ENCODE measurements at regions not wholly inside any gene's neighbourhood (a gene's known extent, or its start where the extent isn't known, plus 50 kb on each side); places are given as distances from the start of the nearest gene placed in this dataset.

GRCh38 chr2:66014450-66014849 lies 420.5 kb upstream of the MEIS1 start:
- Mint-ChIP-seq H3K36me3 (ENCODE audit: low read depth) (no peaks in the 10 kb centered on the region), H3K27me3 (no peaks in the 10 kb centered on the region), H3K4me3 (no peak overlapping the region), H3K9me3 (no peaks in the 10 kb centered on the region), H3K27ac (no peak overlapping the region), H3K4me1 (no peaks in the 10 kb centered on the region)
- intact Hi-C loops (cut with micrococcal nuclease): no loop called here
- DNase-seq: no peak

- intact Hi-C loops (cut with micrococcal nuclease): no loop called here
- no peak for DNase-seq
- no peaks in the 10 kb centered on the region for H3K9me3 Mint-ChIP-seq
- H3K4me1 Mint-ChIP-seq: no peaks in the 10 kb centered on the region
- H3K27me3 Mint-ChIP-seq: no peaks in the 10 kb centered on the region
- no peak overlapping the region for H3K4me3 Mint-ChIP-seq
- no peak overlapping the region for H3K27ac Mint-ChIP-seq
- H3K36me3 Mint-ChIP-seq (ENCODE audit: low read depth): no peaks in the 10 kb centered on the region
Observed at GRCh38 chr2:66013456-66013855, 421.5 kb upstream of the MEIS1 start.

- H3K27me3 Mint-ChIP-seq: no peaks in the 10 kb centered on the region
- H3K4me3 Mint-ChIP-seq: no peak overlapping the region
- no peaks in the 10 kb centered on the region for H3K9me3 Mint-ChIP-seq
- no peaks in the 10 kb centered on the region for H3K4me1 Mint-ChIP-seq
- DNase-seq: no peak
- no peaks in the 10 kb centered on the region for H3K36me3 Mint-ChIP-seq (ENCODE audit: low read depth)
- intact Hi-C loops (cut with micrococcal nuclease): no loop called here
- no peak overlapping the region for H3K27ac Mint-ChIP-seq
Observed at GRCh38 chr2:66003931-66004330, 431.0 kb upstream of the MEIS1 start.

- intact Hi-C loops (cut with micrococcal nuclease): no loop called here
- Mint-ChIP-seq H3K4me1 (no peaks in the 10 kb centered on the region), H3K4me3 (no peak overlapping the region), H3K9me3 (no peaks in the 10 kb centered on the region), H3K27ac (no peak overlapping the region), H3K36me3 (ENCODE audit: low read depth) (no peaks in the 10 kb centered on the region), H3K27me3 (no peaks in the 10 kb centered on the region)
- no peak for DNase-seq
Observed at GRCh38 chr2:66001538-66001937, 433.4 kb upstream of the MEIS1 start.

GRCh38 chr2:66000901-66001300 lies 434.0 kb upstream of the MEIS1 start:
- intact Hi-C loops (cut with micrococcal nuclease): no loop called here
- DNase-seq: no peak
- no peak overlapping the region for H3K27ac Mint-ChIP-seq
- H3K4me3 Mint-ChIP-seq: no peak overlapping the region
- H3K27me3 Mint-ChIP-seq: no peaks in the 10 kb centered on the region
- H3K4me1 Mint-ChIP-seq: no peaks in the 10 kb centered on the region
- H3K9me3 Mint-ChIP-seq: no peaks in the 10 kb centered on the region
- H3K36me3 Mint-ChIP-seq (ENCODE audit: low read depth): no peaks in the 10 kb centered on the region

- no peak overlapping the region for H3K4me3 Mint-ChIP-seq
- H3K27me3 Mint-ChIP-seq: no peaks in the 10 kb centered on the region
- intact Hi-C loops (cut with micrococcal nuclease): no loop called here
- no peaks in the 10 kb centered on the region for H3K4me1 Mint-ChIP-seq
- no peak overlapping the region for H3K27ac Mint-ChIP-seq
- H3K36me3 Mint-ChIP-seq (ENCODE audit: low read depth): no peaks in the 10 kb centered on the region
- no peak for DNase-seq
- no peaks in the 10 kb centered on the region for H3K9me3 Mint-ChIP-seq
Observed at GRCh38 chr2:65999796-66000195, 435.1 kb upstream of the MEIS1 start.

GRCh38 chr2:65999103-65999502 lies 435.8 kb upstream of the MEIS1 start:
- Mint-ChIP-seq H3K27ac (no peak overlapping the region), H3K4me3 (no peak overlapping the region), H3K9me3 (no peaks in the 10 kb centered on the region), H3K36me3 (ENCODE audit: low read depth) (no peaks in the 10 kb centered on the region), H3K27me3 (no peaks in the 10 kb centered on the region), H3K4me1 (no peaks in the 10 kb centered on the region)
- intact Hi-C loops (cut with micrococcal nuclease): no loop called here
- DNase-seq: no peak

- intact Hi-C loops (cut with micrococcal nuclease): no loop called here
- no peaks in the 10 kb centered on the region for H3K4me1 Mint-ChIP-seq
Observed at GRCh38 chr2:65997961-65998360, 437.0 kb upstream of the MEIS1 start.

GRCh38 chr2:65992198-65992554 lies 442.7 kb upstream of the MEIS1 start:
- Mint-ChIP-seq H3K9me3 (peaks cover 3% of the 10 kb centered on the region), H3K4me1 (no peaks in the 10 kb centered on the region), H3K4me3 (no peak overlapping the region), H3K36me3 (ENCODE audit: low read depth) (no peaks in the 10 kb centered on the region), H3K27ac (no peak overlapping the region), H3K27me3 (no peaks in the 10 kb centered on the region)
- intact Hi-C loops (cut with micrococcal nuclease): no loop called here
- DNase-seq: no peak

More at GRCh38 chr2:65997961-65998360, 437.0 kb upstream of the MEIS1 start:
- no peak overlapping the region for H3K4me3 Mint-ChIP-seq
- H3K9me3 Mint-ChIP-seq: no peaks in the 10 kb centered on the region
- no peaks in the 10 kb centered on the region for H3K27me3 Mint-ChIP-seq
- no peaks in the 10 kb centered on the region for H3K36me3 Mint-ChIP-seq (ENCODE audit: low read depth)
- DNase-seq: no peak
- no peak overlapping the region for H3K27ac Mint-ChIP-seq

GRCh38 chr2:65991381-65992197 lies 443.3 kb upstream of the MEIS1 start:
- DNase-seq: no peak
- Mint-ChIP-seq H3K4me3 (no peak overlapping the region), H3K27ac (no peak overlapping the region), H3K4me1 (no peaks in the 10 kb centered on the region), H3K27me3 (no peaks in the 10 kb centered on the region), H3K36me3 (ENCODE audit: low read depth) (no peaks in the 10 kb centered on the region), H3K9me3 (peaks cover 3% of the 10 kb centered on the region)
- intact Hi-C loops (cut with micrococcal nuclease): no loop called here

- Mint-ChIP-seq H3K27me3 (no peaks in the 10 kb centered on the region), H3K27ac (no peak overlapping the region), H3K36me3 (ENCODE audit: low read depth) (no peaks in the 10 kb centered on the region), H3K4me3 (no peak overlapping the region), H3K9me3 (peaks cover 3% of the 10 kb centered on the region), H3K4me1 (no peaks in the 10 kb centered on the region)
- intact Hi-C loops (cut with micrococcal nuclease): no loop called here
- no peak for DNase-seq
Observed at GRCh38 chr2:65985986-65986385, 448.9 kb upstream of the MEIS1 start.

GRCh38 chr2:65980531-65980930 lies 454.4 kb upstream of the MEIS1 start:
- no peaks in the 10 kb centered on the region for H3K27me3 Mint-ChIP-seq
- H3K27ac Mint-ChIP-seq: no peak overlapping the region
- no peak overlapping the region for H3K4me3 Mint-ChIP-seq
- H3K36me3 Mint-ChIP-seq (ENCODE audit: low read depth): no peaks in the 10 kb centered on the region
- no peaks in the 10 kb centered on the region for H3K4me1 Mint-ChIP-seq
- no peak for DNase-seq
- no peaks in the 10 kb centered on the region for H3K9me3 Mint-ChIP-seq
- intact Hi-C loops (cut with micrococcal nuclease): no loop called here

GRCh38 chr2:65979446-65979845 lies 455.5 kb upstream of the MEIS1 start:
- no peak overlapping the region for H3K27ac Mint-ChIP-seq
- no peaks in the 10 kb centered on the region for H3K27me3 Mint-ChIP-seq
- H3K4me1 Mint-ChIP-seq: no peaks in the 10 kb centered on the region
- DNase-seq: no peak
- H3K9me3 Mint-ChIP-seq: no peaks in the 10 kb centered on the region
- intact Hi-C loops (cut with micrococcal nuclease): no loop called here
- H3K4me3 Mint-ChIP-seq: no peak overlapping the region
- no peaks in the 10 kb centered on the region for H3K36me3 Mint-ChIP-seq (ENCODE audit: low read depth)

- H3K27ac Mint-ChIP-seq: no peak overlapping the region
- no peak for DNase-seq
- no peaks in the 10 kb centered on the region for H3K27me3 Mint-ChIP-seq
- H3K36me3 Mint-ChIP-seq (ENCODE audit: low read depth): no peaks in the 10 kb centered on the region
- no peaks in the 10 kb centered on the region for H3K9me3 Mint-ChIP-seq
- no peaks in the 10 kb centered on the region for H3K4me1 Mint-ChIP-seq
- no peak overlapping the region for H3K4me3 Mint-ChIP-seq
- intact Hi-C loops (cut with micrococcal nuclease): no loop called here
Observed at GRCh38 chr2:65974067-65974723, 460.7 kb upstream of the MEIS1 start.

GRCh38 chr2:65969161-65969560 lies 465.8 kb upstream of the MEIS1 start:
- no peaks in the 10 kb centered on the region for H3K27me3 Mint-ChIP-seq
- H3K4me3 Mint-ChIP-seq: no peak overlapping the region
- H3K4me1 Mint-ChIP-seq: no peaks in the 10 kb centered on the region
- no peak overlapping the region for H3K27ac Mint-ChIP-seq
- intact Hi-C loops (cut with micrococcal nuclease): no loop called here
- DNase-seq: no peak
- no peaks in the 10 kb centered on the region for H3K36me3 Mint-ChIP-seq (ENCODE audit: low read depth)
- H3K9me3 Mint-ChIP-seq: peaks cover 6% of the 10 kb centered on the region

All from activated CD4-positive, alpha-beta T cell treated with anti-CD3 and anti-CD28 coated beads, Interleukin-2, amount 10 ng/mL, durations not matched to agents 24 days and 14 days (primary cell).